ENCODE measurements at regions not wholly inside any gene's neighbourhood (a gene's known extent, or its start where the extent isn't known, plus 50 kb on each side); places are given as distances from the start of the nearest gene placed in this dataset.

DNA sequence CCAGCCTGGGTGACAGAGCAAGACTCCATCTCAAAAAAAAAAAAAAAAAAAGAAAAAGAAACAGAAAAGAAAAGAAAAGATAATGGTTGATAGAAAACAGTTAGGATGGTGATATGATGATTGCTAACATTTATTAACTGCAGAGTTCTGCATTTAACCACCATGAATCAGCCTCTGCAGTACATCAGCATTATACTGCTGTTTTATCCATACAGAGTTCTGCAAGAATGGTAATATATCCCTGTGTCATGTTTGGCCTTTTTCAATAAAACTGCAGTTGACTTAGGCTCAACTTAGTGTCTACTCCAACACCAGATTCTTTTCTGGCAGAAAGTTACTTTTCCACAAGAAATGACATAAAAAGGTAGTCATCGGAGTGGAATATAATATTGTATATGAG lies 62.6 kb downstream of the DUSP6 start:
- ChIA-PET POLR2A (no interaction called here), CTCF (no interaction called here)

- ChIA-PET POLR2A (no interaction called here), CTCF (no interaction called here)
Observed at GRCh38 chr12:89288959-89289358, 63.3 kb downstream of the DUSP6 start.

- ChIA-PET POLR2A (no interaction called here), CTCF (no interaction called here)
Observed at GRCh38 chr12:89286501-89286900, 65.8 kb downstream of the DUSP6 start.

DNA sequence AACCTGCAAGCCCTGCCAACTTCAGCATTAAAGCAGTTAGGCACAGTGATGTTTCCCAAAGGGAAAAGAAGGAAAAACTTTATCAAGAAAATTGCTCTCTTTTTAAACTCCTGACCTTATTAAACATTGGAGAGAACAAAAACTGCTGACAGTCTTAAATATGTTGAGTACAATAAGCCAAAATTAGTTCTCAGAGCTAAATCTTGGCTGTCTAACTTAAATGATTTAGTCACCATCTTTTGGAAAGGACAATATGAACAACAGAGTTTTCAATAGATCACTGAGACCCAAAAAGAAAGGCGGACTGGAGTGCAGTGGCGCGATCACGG lies 70.8 kb downstream of the DUSP6 start:
- ChIA-PET POLR2A (no interaction called here), CTCF (no interaction called here)

GRCh38 chr12:89280833-89281538 lies 71.3 kb downstream of the DUSP6 start:
- ChIA-PET CTCF (no interaction called here), POLR2A (no interaction called here)

GRCh38 chr12:89279499-89279898 lies 72.8 kb downstream of the DUSP6 start:
- POLR2A ChIA-PET: no interaction called here
- CTCF ChIA-PET: no interaction called here

- ChIA-PET CTCF (no interaction called here), POLR2A (no interaction called here)
Observed at GRCh38 chr12:89278862-89279261, 73.4 kb downstream of the DUSP6 start.

DNA sequence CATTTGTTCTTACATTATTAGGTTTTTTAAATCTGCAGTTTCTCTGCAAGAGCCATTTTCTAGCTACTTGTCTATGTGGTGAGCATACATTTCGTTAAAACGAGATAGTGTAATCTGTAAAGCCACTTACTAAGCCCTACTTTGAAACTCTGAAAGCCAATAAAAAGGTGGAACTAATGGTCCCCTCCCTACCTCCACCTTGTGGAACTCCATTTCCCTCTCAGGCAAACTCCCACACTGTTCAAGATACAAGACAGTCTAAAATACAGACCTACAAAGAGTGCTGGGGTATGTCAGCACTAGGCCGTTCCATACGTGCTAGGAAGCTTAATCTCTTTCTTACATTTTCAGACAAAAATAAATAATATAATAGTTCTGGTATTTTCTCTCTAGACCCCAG lies 74.1 kb downstream of the DUSP6 start:
- POLR2A ChIA-PET: no interaction called here
- CTCF ChIA-PET: interaction anchor here (0.5 kb wide), 1 partner anchor 99 kb away, joined by 5 read pairs; no protein-coding TSS in a partner anchor

DNA sequence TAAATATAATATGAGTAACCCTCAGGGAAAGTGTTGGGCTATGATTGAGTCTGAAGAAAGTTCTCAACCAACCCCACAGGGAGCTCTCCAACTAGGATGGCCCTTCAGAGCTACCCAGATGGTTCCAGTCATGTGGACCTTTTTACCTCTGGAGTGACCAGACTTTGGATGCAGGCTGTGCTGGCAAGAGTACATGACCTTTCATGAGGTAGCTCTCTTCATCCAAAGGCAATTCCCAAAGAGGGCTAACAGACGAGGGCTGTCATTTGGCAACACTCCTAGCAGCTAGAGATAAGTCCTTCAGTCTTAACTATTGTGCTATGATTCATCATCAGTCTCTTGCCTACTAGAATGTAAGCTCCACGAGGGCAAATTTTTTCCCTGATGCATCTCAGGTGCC lies 75.4 kb downstream of the DUSP6 start:
- POLR2A ChIA-PET: no interaction called here
- CTCF ChIA-PET: no interaction called here

DNA sequence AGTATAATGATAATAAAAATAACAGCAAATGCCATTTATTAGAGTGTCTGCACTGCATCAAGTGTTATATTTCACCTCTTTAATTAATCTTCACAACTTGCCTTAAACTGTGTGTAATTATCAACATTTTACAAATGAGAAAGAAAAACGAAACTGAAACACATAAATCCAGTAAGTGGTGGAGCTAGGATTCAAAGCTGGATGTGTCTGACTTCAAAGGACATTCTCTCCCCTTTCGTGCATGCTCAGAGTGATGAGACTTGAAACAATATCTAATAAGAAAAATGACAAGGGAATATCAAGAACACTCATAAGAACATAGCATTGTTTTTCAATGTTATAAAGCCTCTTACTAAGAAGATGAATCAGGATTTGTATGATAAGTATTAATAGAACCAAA lies 78.8 kb downstream of the DUSP6 start:
- ChIA-PET POLR2A (no interaction called here), CTCF (interaction anchor here (0.9 kb wide), 1 partner anchor 1333 kb away, joined by 3 read pairs; no protein-coding TSS in a partner anchor)

DNA sequence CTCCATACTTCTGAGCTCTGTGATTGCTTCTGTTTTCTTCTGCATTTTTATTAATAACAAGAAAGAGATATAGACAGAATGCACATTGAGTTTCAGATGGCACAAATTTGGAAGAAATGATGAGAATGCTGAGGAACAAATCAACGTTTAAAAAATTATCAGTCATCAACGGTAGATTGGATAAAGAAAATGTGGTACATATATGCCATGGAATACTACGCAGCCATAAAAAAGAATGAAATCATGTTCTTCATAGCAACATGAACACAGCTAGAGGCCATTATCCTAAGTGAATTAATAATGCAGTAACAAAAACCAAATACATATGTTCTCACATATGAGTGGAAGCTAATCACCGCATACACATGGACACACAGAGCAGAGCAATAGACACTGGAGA lies 81.8 kb downstream of the DUSP6 start:
- POLR2A ChIA-PET: no interaction called here
- CTCF ChIA-PET: no interaction called here

- ChIA-PET CTCF (no interaction called here), POLR2A (no interaction called here)
Observed at GRCh38 chr12:89269174-89269573, 83.1 kb downstream of the DUSP6 start.

DNA sequence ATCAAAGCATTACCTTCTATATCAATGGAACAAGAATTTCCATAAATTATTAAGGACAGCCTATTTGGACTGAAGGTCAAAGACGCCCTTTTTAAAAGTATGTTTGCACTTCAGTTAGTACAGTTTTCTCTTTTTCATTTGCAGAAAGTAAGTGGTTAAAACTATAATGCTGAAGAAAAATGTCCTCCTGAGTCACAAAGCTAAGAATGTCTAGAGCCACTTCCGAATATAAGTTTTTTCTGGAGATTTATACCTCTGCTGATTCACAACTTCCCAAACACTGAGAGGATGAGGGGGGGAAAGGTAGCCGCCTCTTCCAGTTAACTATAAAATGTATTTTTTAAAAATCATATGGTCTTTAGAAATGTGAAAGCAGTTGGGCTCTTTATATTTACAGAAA lies 84.9 kb downstream of the DUSP6 start:
- ChIA-PET POLR2A (no interaction called here), CTCF (no interaction called here)

DNA sequence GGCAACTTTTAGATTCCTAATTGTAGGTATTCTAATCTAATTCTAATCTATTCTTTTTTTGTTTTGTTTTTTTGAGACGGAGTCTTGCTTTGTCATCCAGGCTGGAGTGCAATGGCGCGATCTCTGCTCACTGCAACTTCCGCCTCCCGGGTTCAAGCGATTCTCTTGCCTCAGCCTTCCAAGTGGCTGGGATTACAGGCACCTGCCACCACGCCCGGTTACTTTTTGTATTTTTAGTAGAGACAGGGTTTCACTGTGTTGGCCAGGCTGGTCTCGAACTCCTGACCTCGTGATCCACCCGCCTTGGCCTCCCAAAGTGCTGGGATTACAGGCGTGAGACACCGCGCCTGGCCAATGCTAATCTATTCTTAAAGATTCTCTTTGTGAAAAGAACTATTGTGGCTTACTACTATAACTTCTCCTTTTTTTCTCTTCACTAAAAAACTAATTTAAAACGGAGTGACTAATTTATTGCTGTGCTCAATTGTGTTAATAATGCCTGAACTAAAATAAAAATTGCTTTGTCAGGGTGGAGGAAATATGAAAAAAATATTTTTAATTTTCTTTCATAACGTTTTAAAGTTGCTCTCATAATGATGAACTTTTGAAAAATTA lies 85.6 kb downstream of the DUSP6 start:
- CTCF ChIA-PET: interaction anchor here (0.7 kb wide), 1 partner anchor 575 kb away, joined by 3 read pairs; no protein-coding TSS in a partner anchor
- POLR2A ChIA-PET: interaction anchor here (0.7 kb wide), 1 partner anchor 208 kb away, joined by 4 read pairs; no protein-coding TSS in a partner anchor

DNA sequence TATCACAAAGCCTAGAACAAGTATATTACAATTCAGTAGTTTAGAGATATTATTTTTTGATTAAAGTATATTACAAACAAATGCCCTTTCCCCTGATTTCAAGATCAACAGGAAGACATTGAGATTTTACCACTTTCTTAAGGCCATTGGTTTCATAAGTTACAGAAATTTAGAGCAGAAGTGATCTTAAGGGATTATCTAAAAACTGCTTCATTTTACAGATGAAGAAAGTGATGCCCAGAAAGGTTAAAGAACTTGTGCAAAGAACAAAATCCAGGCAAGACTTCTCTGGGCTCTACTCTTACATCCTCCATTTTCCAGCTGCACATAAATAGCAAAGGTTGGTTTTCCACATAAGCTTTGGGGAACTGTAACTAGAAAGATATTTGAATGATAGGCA lies 87.5 kb downstream of the DUSP6 start:
- POLR2A ChIA-PET: no interaction called here
- CTCF ChIA-PET: no interaction called here

DNA sequence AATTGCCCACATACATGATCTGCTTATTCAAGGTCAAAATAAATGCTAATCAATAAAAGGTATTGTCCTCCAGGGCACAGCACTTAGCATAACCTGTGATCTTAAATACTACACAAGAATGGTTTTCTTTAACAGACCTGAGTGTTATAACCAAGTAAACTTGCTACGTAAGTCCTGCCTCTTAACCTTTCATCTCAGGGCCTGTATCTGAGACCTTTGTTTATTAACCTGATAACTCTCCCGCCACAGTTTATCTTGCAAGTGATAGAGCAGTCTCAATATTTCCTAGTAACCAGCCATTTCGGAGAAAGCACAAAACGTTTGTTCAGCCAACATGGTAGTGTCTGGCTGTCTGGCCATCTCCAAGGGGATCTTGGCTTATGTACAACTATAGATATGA lies 88.4 kb downstream of the DUSP6 start:
- POLR2A ChIA-PET: no interaction called here
- CTCF ChIA-PET: no interaction called here

DNA sequence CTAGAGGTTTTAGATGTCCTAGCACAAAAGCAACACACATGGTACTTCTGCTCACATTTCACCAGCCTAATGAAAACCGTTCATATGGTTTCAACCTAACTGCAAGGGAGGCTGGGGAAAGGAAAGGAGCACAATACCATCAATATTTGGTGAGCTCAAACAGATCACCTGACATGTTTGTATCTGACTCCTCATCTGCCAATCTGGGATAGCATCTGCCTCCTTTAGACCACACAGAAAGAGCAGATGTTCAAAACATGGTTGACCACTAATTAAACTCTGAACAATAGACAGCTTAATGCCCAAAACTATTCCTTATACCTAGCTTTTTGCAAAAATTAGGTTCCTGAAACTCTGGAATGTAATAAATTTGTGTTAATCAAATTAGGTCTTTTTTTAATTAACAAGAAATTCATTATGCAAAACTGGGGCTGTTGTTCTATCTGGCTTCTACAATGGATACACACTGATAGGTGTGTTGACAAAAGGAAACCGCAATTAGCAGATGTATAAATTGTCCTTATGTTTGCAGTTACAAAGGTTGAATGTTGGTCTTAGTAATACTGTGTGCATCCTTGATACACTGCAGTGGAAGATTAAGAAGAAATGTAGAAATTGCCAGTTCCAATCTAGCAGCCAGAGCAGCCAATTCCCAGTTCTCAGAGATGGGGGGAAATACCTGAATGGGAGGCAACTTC lies 89.3 kb downstream of the DUSP6 start:
- ChIA-PET POLR2A (no interaction called here), CTCF (no interaction called here)

GRCh38 chr12:89261982-89262381 lies 90.3 kb downstream of the DUSP6 start:
- CTCF ChIA-PET: no interaction called here
- POLR2A ChIA-PET: no interaction called here

DNA sequence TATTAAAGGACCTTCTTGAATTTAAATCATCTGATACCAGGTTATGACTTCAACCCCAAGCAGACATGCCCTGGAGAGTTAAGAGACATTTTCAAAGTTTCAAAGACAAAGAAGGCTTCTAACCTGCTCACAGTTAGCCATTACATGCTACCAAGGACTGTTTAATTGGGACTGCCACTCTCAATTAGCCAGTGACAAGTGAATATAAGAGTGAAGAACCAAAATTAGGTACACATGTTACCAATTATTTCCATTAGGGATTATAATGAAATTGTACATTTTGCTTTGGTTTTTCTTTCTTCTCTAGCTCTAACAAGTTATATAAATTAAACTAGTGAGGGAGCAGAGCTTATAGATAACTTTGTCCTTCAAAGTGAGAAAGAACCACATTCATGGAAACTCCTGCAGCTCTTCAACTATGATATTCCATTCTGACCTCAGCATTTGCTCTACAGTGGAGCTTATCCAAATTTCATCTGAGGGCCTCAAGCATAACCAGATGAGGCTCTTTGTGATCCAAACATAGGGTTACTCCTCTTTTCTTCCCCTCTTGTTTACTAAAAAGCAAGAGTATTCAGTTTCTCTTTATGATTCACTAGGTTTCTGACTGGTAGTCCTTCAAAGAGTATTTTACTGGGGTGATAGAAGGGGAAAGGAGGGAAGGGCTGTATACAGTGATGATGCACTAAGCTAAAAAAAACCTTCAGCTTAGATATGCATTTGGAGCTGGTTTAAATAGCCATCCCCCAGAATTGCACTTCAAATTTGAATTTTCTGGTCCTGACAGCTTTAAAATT lies 91.3 kb downstream of the DUSP6 start:
- ChIA-PET POLR2A (no interaction called here), CTCF (no interaction called here)

DNA sequence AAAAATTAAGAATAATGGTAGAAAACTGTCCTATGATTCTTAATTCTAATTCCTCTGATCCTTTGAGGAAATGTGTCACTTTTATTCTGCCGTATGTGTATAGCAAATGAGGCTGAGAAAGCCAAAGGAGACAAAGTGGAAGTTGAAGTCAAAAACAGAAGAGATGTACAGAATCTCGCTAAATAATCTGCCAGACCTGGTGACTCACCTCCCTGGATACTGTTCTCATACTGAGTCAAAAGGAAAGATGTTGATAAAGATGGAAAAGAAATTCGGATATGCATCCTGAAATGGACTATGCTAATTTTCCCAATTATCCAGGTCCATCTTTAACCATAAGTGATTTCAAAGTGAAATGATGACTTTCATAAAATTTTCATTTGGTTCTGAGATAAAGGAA lies 92.5 kb downstream of the DUSP6 start:
- CTCF ChIA-PET: interaction anchor here (0.6 kb wide), 1 partner anchor 11 kb away, joined by 3 read pairs; no protein-coding TSS in a partner anchor
- POLR2A ChIA-PET: no interaction called here
